Vagina (tissue), 2 donors: ENCODE measurements at regions not wholly inside any gene's neighbourhood (a gene's known extent, or its start where the extent isn't known, plus 50 kb on each side); places are given as distances from the start of the nearest gene placed in this dataset.
A peak's percentile ranks its signal among the peaks of the same experiment; 100 is the strongest.

Source experiments
- DNase-seq, 2 donors: peaks; one replicate each; pipeline ENCODE4 v3.0.0-alpha.2; 2017; ENCODE audit errors: extremely low spot score in 2 of 2
- H3K27ac ChIP-seq: fragments of 200-600 bp; sonication (generic); one replicate; pipeline ENCODE4 v1.5.1; 2019
- H3K27me3 ChIP-seq: fragments of 200-600 bp; sonication (generic); one replicate; pipeline ENCODE4 v1.5.1; 2019
- H3K36me3 ChIP-seq, 2 donors: fragments of 200-600 bp; sonication (generic); one replicate each; pipeline ENCODE4 v1.5.1; 2017 to 2019
- H3K4me1 ChIP-seq: fragments of 200-600 bp; sonication (generic); one replicate; pipeline ENCODE4 v1.5.1; 2019
- H3K4me3 ChIP-seq, 2 donors: fragments of 200-600 bp; sonication (generic); 1 replicate in 1 of 2; 2 replicates in 1 of 2; pipeline ENCODE4 v1.5.1; 2016 to 2019
- H3K9me3 ChIP-seq: fragments of 200-600 bp; sonication (generic); one replicate; pipeline ENCODE4 v1.5.1; 2019
- POLR2A ChIP-seq, 2 donors: fragments of 450-650 bp; IDR thresholded peaks; one replicate each; pipeline ENCODE4 v1.6.1; 2017; ENCODE audit warnings: antibody characterized with exemption in 2 of 2, mild to moderate bottlenecking in 2 of 2, moderate library complexity in 2 of 2
- POLR2AphosphoS5 ChIP-seq, 2 donors: sonication (generic); formaldehyde crosslinking; IDR thresholded peaks; one replicate each; pipeline ENCODE4 v1.9.0; 2017; ENCODE audit warnings: antibody characterized with exemption in 2 of 2, mild to moderate bottlenecking in 2 of 2, low read depth in 1 of 2; ENCODE audit not compliant: insufficient read depth in 1 of 2
- intact Hi-C: fragments of 100-400 bp; cut with DNase I; formaldehyde crosslinking; loops from one replicate; pipeline ENCODE4 v1.15.1; 2023
- TF ChIP-seq, protein P1 (sequence below), 3 experiments: fragments of 450-650 bp in 2 of 3; fragments of 200-600 bp in 1 of 3; sonication (generic) in 1 of 3; IDR thresholded peaks; one replicate each; pipeline ENCODE4 v1.5.1; 2017 to 2019; ENCODE audit warnings: antibody characterized with exemption in 3 of 3, mild to moderate bottlenecking in 2 of 3, moderate library complexity in 2 of 3

DNA sequence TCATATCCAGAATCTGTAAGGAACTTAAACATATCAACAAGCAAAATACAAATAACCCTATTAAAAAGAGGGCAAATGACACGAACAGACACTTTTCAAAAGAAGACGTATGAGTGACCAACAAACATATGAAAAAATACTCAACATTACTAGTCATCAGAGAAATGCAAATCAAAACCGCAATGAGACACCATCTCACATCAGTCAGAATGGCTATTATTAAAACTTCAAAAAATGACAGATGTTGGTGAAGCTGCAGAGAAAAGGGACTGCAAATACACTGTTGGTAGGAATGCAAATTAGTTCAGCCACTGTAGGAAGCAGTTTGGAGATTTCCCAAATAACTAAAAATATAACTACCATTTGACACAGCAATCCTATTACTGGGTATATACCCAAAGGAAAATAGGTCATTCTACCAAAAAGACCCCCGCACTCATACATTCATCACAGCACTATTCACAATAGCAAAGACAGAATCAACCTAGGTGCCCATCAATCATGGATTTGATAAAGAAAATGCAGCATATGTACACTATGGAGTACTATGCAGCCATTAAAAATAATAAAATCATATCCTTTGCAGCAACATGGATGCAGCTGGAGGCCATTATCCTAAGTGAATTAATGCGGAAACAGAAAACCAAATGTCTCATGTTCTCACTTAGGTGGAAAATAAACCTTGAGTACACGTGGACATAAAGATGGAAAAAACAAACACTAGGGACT lies 230.1 kb upstream of the RAB4A start:
- no peak for DNase-seq
- TF ChIP-seq POLR2A (IDR thresholded peaks at IDR 0.05) = no peak
- TF ChIP-seq POLR2AphosphoS5 (IDR thresholded peaks at IDR 0.05; ENCODE audit: insufficient read depth in 1 of 2, low read depth in 1 of 2) = no peak
- TF ChIP-seq, protein P1, sequence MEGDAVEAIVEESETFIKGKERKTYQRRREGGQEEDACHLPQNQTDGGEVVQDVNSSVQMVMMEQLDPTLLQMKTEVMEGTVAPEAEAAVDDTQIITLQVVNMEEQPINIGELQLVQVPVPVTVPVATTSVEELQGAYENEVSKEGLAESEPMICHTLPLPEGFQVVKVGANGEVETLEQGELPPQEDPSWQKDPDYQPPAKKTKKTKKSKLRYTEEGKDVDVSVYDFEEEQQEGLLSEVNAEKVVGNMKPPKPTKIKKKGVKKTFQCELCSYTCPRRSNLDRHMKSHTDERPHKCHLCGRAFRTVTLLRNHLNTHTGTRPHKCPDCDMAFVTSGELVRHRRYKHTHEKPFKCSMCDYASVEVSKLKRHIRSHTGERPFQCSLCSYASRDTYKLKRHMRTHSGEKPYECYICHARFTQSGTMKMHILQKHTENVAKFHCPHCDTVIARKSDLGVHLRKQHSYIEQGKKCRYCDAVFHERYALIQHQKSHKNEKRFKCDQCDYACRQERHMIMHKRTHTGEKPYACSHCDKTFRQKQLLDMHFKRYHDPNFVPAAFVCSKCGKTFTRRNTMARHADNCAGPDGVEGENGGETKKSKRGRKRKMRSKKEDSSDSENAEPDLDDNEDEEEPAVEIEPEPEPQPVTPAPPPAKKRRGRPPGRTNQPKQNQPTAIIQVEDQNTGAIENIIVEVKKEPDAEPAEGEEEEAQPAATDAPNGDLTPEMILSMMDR (IDR thresholded peaks at IDR 0.05) = no peak
- Histone ChIP-seq H3K27ac (no peak overlapping the region), H3K27me3 (no peaks in the 10 kb centered on the region), H3K36me3 (no peaks in the 10 kb centered on the region), H3K4me1 (no peaks in the 10 kb centered on the region), H3K4me3 (no peak overlapping the region), H3K9me3 (no peaks in the 10 kb centered on the region)
- intact Hi-C loops = no loop called here

DNA sequence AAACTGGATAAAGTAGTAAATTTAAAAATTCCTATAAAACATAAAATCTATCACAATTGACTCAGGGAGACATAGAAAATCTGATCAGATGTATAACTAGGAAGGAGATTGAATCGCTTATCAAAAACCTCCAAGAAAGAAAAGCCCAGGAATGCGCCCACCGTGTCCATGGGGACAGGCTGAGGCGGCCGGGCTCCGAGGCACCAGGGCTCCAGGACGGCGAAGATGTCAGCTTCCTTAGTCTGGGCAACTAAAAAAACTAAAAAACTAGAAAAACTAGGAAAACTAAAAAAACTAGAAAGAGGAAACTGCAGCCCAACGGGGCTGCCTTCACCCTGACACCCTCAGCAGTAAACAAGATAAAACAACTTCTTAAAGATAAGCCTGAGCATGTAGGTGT lies 229.0 kb upstream of the RAB4A start:
- Histone ChIP-seq H3K27ac (no peak overlapping the region), H3K4me1 (no peaks in the 10 kb centered on the region), H3K4me3 (no peak overlapping the region), H3K9me3 (no peaks in the 10 kb centered on the region), H3K27me3 (no peaks in the 10 kb centered on the region), H3K36me3 (no peaks in the 10 kb centered on the region)
- intact Hi-C loops = no loop called here
- TF ChIP-seq POLR2A (IDR thresholded peaks at IDR 0.05) (no peak), POLR2AphosphoS5 (IDR thresholded peaks at IDR 0.05; ENCODE audit: insufficient read depth in 1 of 2, low read depth in 1 of 2) (no peak)
- TF ChIP-seq, protein P1 (IDR thresholded peaks at IDR 0.05) = no peak
- no peak for DNase-seq

DNA sequence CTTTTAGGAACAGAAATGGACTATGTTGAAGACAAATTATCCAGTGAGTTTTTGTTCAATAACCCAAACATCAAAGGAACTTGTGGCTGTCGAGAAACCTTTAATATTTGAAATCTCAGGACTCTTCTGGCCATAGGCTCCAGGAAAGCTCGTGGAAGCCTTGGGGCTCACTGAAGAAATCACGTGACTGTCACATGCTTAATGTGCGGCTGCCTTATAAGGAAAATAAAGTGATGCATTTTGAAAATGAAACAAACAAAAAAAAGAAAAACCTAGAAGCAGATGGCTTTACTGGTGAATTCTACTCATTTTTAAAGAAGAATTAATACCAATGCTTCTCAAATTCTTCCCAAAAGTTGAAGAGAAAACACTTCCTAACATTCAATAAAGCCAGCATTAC lies 228.4 kb upstream of the RAB4A start:
- Histone ChIP-seq H3K9me3 (no peaks in the 10 kb centered on the region), H3K36me3 (no peaks in the 10 kb centered on the region), H3K4me3 (no peak overlapping the region), H3K27ac (no peak overlapping the region), H3K27me3 (no peaks in the 10 kb centered on the region), H3K4me1 (no peaks in the 10 kb centered on the region)
- peak in 1 of 2 donors; percentile 8 for DNase-seq
- intact Hi-C loops = no loop called here
- no peak for TF ChIP-seq POLR2AphosphoS5 (IDR thresholded peaks at IDR 0.05; ENCODE audit: insufficient read depth in 1 of 2, low read depth in 1 of 2)
- TF ChIP-seq POLR2A (IDR thresholded peaks at IDR 0.05) = no peak
- TF ChIP-seq, protein P1 (IDR thresholded peaks at IDR 0.05) = no peak

DNA sequence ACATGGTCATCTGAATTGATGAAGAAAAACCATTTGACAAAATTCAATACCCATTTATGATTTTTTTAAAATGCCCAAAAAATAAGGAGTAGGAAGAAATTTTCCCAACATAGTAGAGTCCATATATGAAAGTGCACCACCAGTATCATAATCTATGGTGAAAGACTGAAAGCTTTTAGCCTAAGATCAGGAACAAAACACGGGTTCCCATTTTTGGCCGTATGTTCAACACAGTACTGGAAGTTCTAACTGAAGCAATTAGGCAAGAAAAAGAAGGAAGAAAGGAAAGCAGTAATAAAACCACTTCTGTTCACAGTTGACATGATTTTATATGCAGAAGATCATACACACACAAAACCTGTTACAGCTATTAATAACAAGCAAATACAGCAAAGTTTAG lies 227.8 kb upstream of the RAB4A start:
- DNase-seq = no peak
- no peaks in the 10 kb centered on the region for H3K36me3 ChIP-seq
- no peaks in the 10 kb centered on the region for H3K4me1 ChIP-seq
- no peak for TF ChIP-seq POLR2A (IDR thresholded peaks at IDR 0.05)
- TF ChIP-seq, protein P1 (IDR thresholded peaks at IDR 0.05) = no peak
- TF ChIP-seq POLR2AphosphoS5 (IDR thresholded peaks at IDR 0.05; ENCODE audit: insufficient read depth in 1 of 2, low read depth in 1 of 2) = no peak
- H3K27me3 ChIP-seq = no peaks in the 10 kb centered on the region
- intact Hi-C loops = no loop called here
- H3K9me3 ChIP-seq = no peaks in the 10 kb centered on the region
- H3K4me3 ChIP-seq = no peak overlapping the region
- no peak overlapping the region for H3K27ac ChIP-seq

DNA sequence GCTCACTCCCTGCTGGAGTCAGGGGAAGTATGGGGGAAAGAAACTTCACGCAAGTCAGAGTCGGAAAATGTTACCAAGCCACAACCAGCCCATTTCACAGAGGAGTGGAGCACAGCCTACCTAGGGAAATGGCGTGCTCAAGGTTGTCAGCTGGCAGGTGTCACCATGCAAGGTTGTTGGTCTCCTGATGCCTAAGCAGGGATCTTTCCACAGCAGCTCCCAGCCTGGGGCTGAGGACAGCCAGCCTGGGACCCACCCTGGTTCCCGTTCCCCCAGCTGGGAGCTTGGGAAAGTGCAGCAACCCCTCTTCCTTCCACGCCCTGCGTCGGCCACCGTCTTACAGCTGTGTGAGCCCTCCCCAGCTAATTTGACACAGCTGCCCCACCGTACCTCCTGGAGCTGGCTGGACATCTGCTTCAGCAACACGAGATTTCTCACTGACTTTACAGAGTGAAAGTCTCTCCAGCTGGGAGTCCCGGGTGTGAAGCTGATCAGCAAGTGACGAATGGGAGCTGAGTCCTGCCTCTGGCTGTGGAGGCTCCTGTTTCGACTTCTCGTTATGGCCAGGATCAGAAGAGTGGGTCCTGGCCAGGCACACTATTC lies 224.6 kb upstream of the RAB4A start:
- no peaks in the 10 kb centered on the region for H3K4me1 ChIP-seq
- no peaks in the 10 kb centered on the region for H3K9me3 ChIP-seq
- DNase-seq = peak in 1 of 2 donors; percentile 77
- no peak overlapping the region for H3K27ac ChIP-seq
- no peaks in the 10 kb centered on the region for H3K36me3 ChIP-seq
- H3K4me3 ChIP-seq = no peak overlapping the region
- intact Hi-C loops = no loop called here
- H3K27me3 ChIP-seq = no peaks in the 10 kb centered on the region
- TF ChIP-seq, protein P1 (IDR thresholded peaks at IDR 0.05) = no peak
- TF ChIP-seq POLR2AphosphoS5 (IDR thresholded peaks at IDR 0.05; ENCODE audit: insufficient read depth in 1 of 2, low read depth in 1 of 2) = no peak
- TF ChIP-seq POLR2A (IDR thresholded peaks at IDR 0.05) = no peak
